ENCODE measurements at regions not wholly inside any gene's neighbourhood (a gene's known extent, or its start where the extent isn't known, plus 50 kb on each side); places are given as distances from the start of the nearest gene placed in this dataset.

DNA sequence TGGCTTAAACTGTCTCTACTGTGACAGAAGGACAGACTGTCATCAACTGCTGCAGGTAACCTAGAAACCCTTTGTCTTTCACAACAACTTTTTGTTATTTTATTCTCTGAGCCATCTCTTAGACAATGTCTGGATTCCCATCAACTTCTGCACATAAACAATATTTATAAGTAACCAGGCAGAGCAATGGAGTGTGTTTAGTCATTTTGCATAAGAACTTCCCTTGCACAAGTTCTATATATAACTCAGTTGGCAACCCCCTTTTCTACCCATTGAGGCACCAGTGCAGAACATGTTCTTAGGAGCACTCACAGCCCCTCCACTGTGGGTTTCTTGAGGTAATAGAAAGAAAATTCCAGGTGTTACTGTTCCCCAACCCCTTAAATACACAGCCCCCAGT lies 65.0 kb upstream of the IL6 start:
- H3K4me2 ChIP-seq (ENCODE audit: low read length), result no peak overlapping the region
- no peaks in the 10 kb centered on the region for H3K36me3 ChIP-seq (ENCODE audit: control insufficient read depth, insufficient read depth, low read length)
- peaks cover 5% of the 10 kb centered on the region for H3K4me1 ChIP-seq
- no peak overlapping the region for H3K4me3 ChIP-seq (ENCODE audit: low read depth, low read length)
- H3K79me2 ChIP-seq, result no peaks in the 10 kb centered on the region
- H3K27me3 ChIP-seq (ENCODE audit: control insufficient read depth, insufficient read depth, low read length), result no peaks in the 10 kb centered on the region
- no peak overlapping the region for H3K27ac ChIP-seq
- TF ChIP-seq, protein P1, sequence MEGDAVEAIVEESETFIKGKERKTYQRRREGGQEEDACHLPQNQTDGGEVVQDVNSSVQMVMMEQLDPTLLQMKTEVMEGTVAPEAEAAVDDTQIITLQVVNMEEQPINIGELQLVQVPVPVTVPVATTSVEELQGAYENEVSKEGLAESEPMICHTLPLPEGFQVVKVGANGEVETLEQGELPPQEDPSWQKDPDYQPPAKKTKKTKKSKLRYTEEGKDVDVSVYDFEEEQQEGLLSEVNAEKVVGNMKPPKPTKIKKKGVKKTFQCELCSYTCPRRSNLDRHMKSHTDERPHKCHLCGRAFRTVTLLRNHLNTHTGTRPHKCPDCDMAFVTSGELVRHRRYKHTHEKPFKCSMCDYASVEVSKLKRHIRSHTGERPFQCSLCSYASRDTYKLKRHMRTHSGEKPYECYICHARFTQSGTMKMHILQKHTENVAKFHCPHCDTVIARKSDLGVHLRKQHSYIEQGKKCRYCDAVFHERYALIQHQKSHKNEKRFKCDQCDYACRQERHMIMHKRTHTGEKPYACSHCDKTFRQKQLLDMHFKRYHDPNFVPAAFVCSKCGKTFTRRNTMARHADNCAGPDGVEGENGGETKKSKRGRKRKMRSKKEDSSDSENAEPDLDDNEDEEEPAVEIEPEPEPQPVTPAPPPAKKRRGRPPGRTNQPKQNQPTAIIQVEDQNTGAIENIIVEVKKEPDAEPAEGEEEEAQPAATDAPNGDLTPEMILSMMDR (IDR thresholded peaks at IDR 0.05), result no peak
- no peak overlapping the region for H2AFZ ChIP-seq
- no peaks in the 10 kb centered on the region for H3K9me3 ChIP-seq (ENCODE audit: control insufficient read depth, low read length)
- no peak overlapping the region for H3K9ac ChIP-seq

DNA sequence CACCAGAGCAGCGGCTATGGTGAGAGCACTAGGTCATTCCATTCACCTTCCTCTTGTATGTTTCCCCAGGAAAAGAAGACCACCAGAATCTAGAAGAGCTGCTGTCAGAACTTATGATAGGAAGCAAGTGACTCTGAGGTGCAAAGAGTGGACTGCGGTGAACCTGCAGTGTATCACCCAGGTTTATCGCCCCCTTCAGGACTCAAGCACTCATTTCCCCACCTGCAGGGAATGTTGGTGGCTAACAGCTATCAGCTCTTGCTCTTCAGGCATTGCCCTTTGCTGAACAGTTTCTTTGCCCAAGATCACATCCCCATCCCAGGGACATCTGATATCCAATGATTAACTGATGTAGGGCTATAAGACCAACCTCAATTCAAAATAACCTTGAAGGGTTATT lies 66.3 kb upstream of the IL6 start:
- Histone ChIP-seq H3K27ac (no peak overlapping the region), H3K9me3 (ENCODE audit: control insufficient read depth, low read length) (no peaks in the 10 kb centered on the region), H3K36me3 (ENCODE audit: control insufficient read depth, insufficient read depth, low read length) (no peaks in the 10 kb centered on the region), H3K4me2 (ENCODE audit: low read length) (no peak overlapping the region), H3K9ac (no peak overlapping the region), H2AFZ (no peak overlapping the region), H3K27me3 (ENCODE audit: control insufficient read depth, insufficient read depth, low read length) (no peaks in the 10 kb centered on the region), H3K4me1 (peaks cover 5% of the 10 kb centered on the region), H3K4me3 (ENCODE audit: low read depth, low read length) (no peak overlapping the region), H3K79me2 (no peaks in the 10 kb centered on the region)
- TF ChIP-seq, protein P1 (IDR thresholded peaks at IDR 0.05), result no peak

DNA sequence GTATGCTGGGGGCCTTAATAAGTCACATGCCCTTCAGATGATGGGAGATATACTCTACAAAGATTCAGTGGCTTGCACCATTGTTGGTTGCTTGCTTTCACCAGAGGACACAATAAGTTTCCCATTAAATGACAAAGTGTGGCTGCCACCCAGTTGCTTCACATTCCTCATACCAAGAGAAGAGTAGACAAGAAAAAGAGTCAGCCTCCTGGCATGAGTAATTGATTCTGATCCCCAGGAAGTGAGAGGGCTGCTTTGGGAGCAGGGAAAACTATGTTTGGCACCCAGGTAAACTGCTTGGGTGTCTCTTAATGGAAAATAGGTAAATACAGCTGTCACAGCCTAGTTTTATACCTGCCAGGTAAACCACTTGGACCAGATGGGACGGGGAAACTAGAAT lies 66.7 kb upstream of the IL6 start:
- no peak overlapping the region for H2AFZ ChIP-seq
- no peaks in the 10 kb centered on the region for H3K27me3 ChIP-seq (ENCODE audit: control insufficient read depth, insufficient read depth, low read length)
- TF ChIP-seq, protein P1 (IDR thresholded peaks at IDR 0.05), result no peak
- peaks cover 5% of the 10 kb centered on the region for H3K4me1 ChIP-seq
- no peak overlapping the region for H3K27ac ChIP-seq
- H3K36me3 ChIP-seq (ENCODE audit: control insufficient read depth, insufficient read depth, low read length), result no peaks in the 10 kb centered on the region
- H3K79me2 ChIP-seq, result no peaks in the 10 kb centered on the region
- no peaks in the 10 kb centered on the region for H3K9me3 ChIP-seq (ENCODE audit: control insufficient read depth, low read length)
- no peak overlapping the region for H3K9ac ChIP-seq
- no peak overlapping the region for H3K4me2 ChIP-seq (ENCODE audit: low read length)
- H3K4me3 ChIP-seq (ENCODE audit: low read depth, low read length), result no peak overlapping the region

DNA sequence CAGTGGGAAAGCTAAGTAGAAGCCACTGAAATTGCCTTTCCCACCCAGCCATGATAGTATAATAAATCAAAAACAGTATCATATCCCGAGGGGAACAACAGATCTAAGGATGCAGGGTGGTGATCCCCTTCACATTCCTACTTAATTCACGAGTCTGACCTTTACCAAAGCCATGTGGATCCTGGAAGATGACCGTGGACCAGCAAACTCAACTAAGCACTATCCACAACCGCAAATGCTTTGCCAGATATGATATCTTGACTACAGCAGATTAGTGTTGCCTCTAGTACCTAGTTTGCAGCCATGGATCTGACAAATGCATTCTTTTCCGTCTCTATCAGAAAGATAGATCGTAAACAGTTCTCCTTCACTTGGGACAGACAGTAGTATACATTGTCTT lies 67.3 kb upstream of the IL6 start:
- Histone ChIP-seq H3K27me3 (ENCODE audit: control insufficient read depth, insufficient read depth, low read length) (no peaks in the 10 kb centered on the region), H3K9me3 (ENCODE audit: control insufficient read depth, low read length) (no peaks in the 10 kb centered on the region), H3K4me3 (ENCODE audit: low read depth, low read length) (no peak overlapping the region), H3K4me1 (peaks cover 5% of the 10 kb centered on the region), H3K36me3 (ENCODE audit: control insufficient read depth, insufficient read depth, low read length) (no peaks in the 10 kb centered on the region), H3K27ac (no peak overlapping the region), H2AFZ (no peak overlapping the region), H3K79me2 (no peaks in the 10 kb centered on the region), H3K9ac (no peak overlapping the region), H3K4me2 (ENCODE audit: low read length) (no peak overlapping the region)
- TF ChIP-seq, protein P1 (IDR thresholded peaks at IDR 0.05), result no peak

DNA sequence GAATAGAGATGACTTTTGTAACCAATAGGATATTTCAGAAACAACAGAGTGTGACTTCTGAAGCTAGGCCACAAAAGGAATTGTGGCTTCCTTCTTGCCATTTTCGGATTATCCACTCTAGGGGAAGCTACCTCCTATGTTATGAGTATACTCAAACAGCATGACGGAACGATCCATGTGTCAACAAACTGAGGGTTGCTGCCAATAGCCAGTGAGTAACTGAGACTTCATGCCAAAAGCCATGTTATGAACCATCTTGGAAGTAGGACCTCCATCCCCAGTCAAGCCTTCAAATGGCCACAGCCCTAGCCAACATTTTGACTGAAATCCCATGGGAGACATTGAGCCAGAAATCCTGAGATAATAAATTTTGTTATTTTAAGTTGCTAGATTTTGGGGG lies 69.0 kb upstream of the IL6 start:
- no peak overlapping the region for H2AFZ ChIP-seq
- H3K27me3 ChIP-seq (ENCODE audit: control insufficient read depth, insufficient read depth, low read length), result no peaks in the 10 kb centered on the region
- no peak overlapping the region for H3K4me2 ChIP-seq (ENCODE audit: low read length)
- no peak overlapping the region for H3K9ac ChIP-seq
- TF ChIP-seq, protein P1 (IDR thresholded peaks at IDR 0.05), result no peak
- no peaks in the 10 kb centered on the region for H3K36me3 ChIP-seq (ENCODE audit: control insufficient read depth, insufficient read depth, low read length)
- H3K9me3 ChIP-seq (ENCODE audit: control insufficient read depth, low read length), result no peaks in the 10 kb centered on the region
- H3K79me2 ChIP-seq, result no peaks in the 10 kb centered on the region
- peaks cover 5% of the 10 kb centered on the region for H3K4me1 ChIP-seq
- no peak overlapping the region for H3K4me3 ChIP-seq (ENCODE audit: low read depth, low read length)
- H3K27ac ChIP-seq, result no peak overlapping the region
